Natural killer cell (primary cell): ENCODE measurements at regions not wholly inside any gene's neighbourhood (a gene's known extent, or its start where the extent isn't known, plus 50 kb on each side); places are given as distances from the start of the nearest gene placed in this dataset.

ENCODE experiments used
- ATAC-seq, 3 donors: fragments of 150-1000 bp in 2 of 3; fragments of 200-7000 bp in 1 of 3; cut with Tn5 transposase; 1 replicate in 1 of 3; 2 replicates in 2 of 3; pipeline ENCODE4 v1.10.0; 2021; ENCODE audit warnings: mild to moderate bottlenecking in 2 of 3, moderate library complexity in 2 of 3
- DNase-seq, 2 donors: peaks; one replicate each; pipeline versions ENCODE4 v3.0.0 to v3.0.0-alpha.2; 2013 to 2021; ENCODE audit warnings: mixed read lengths in 1 of 2
- H3K27ac ChIP-seq: one replicate; pipeline ENCODE4 v1.5.1; 2013; ENCODE audit warnings: mild to moderate bottlenecking, low read length
- H3K27me3 ChIP-seq: one replicate; pipeline ENCODE4 v1.6.1; 2013; ENCODE audit warnings: low read length; ENCODE audit not compliant: control insufficient read depth, insufficient read depth
- H3K36me3 ChIP-seq: one replicate; pipeline ENCODE4 v1.6.1; 2013; ENCODE audit warnings: low read length; ENCODE audit not compliant: control insufficient read depth, insufficient read depth
- H3K4me1 ChIP-seq: one replicate; pipeline ENCODE4 v1.6.1; 2013; ENCODE audit warnings: low read length; ENCODE audit not compliant: control insufficient read depth, insufficient read depth
- H3K4me3 ChIP-seq: one replicate; pipeline ENCODE4 v1.5.1; 2013; ENCODE audit warnings: low read length
- H3K9me3 ChIP-seq: one replicate; pipeline ENCODE4 v1.6.1; 2013; ENCODE audit warnings: low read length; ENCODE audit not compliant: control insufficient read depth, insufficient read depth
- H3K27ac Mint-ChIP-seq, 2 donors: one replicate each; pipeline ENCODE4 v1.8.0; 2022; ENCODE audit warnings: mild to moderate bottlenecking in 2 of 2, mixed read lengths in 2 of 2, moderate library complexity in 1 of 2
- H3K27me3 Mint-ChIP-seq, 2 donors: one replicate each; pipeline ENCODE4 v1.8.0; 2022; ENCODE audit warnings: low read depth in 2 of 2, mixed read lengths in 2 of 2
- H3K36me3 Mint-ChIP-seq: one replicate; pipeline ENCODE4 v1.8.0; 2022; ENCODE audit warnings: mixed read lengths
- H3K4me1 Mint-ChIP-seq, 2 donors: one replicate each; pipeline ENCODE4 v1.8.0; 2022; ENCODE audit warnings: mixed read lengths in 2 of 2
- H3K4me3 Mint-ChIP-seq: one replicate; pipeline ENCODE4 v1.8.0; 2022; ENCODE audit warnings: mild to moderate bottlenecking, moderate library complexity, mixed read lengths
- H3K9me3 Mint-ChIP-seq, 2 donors: one replicate each; pipeline ENCODE4 v1.8.0; 2022; ENCODE audit warnings: mixed read lengths in 2 of 2
- CTCF ChIP-seq: fragments of 200-600 bp; IDR thresholded peaks from one replicate; pipeline ENCODE4 v1.8.0; 2022; ENCODE audit warnings: antibody characterized with exemption
- WGBS: methylation state at CpG from one replicate; pipeline ENCODE4 v1.1.7; 2013; ENCODE audit warnings: missing lambda C conversion rate; ENCODE audit not compliant: insufficient coverage; 5-methylcytosine and 5-hydroxymethylcytosine counted together
- intact Hi-C: fragments of 100-400 bp; cut with micrococcal nuclease; formaldehyde crosslinking; loops from one replicate; pipeline ENCODE4 v1.14.2; 2022

GRCh38 chr4:182193311-182193710, 49.9 kb upstream of the TENM3 start:
- WGBS, result 85% methylated on average over 8 of the region's 8 CpGs
- intact Hi-C loops, result no loop called here
- H3K27me3 ChIP-seq, result no peaks in the 10 kb centered on the region
- no peaks in the 10 kb centered on the region for H3K36me3 ChIP-seq
- no peak for DNase-seq
- H3K4me3 ChIP-seq, result no peak overlapping the region
- ATAC-seq, result no peak
- H3K9me3 ChIP-seq, result no peaks in the 10 kb centered on the region
- Mint-ChIP-seq H3K27me3 (no peaks in the 10 kb centered on the region), H3K27ac (no peak overlapping the region), H3K9me3 (peaks cover 2 to 4% of the 10 kb centered on the region in 2 donors), H3K36me3 (no peaks in the 10 kb centered on the region), H3K4me3 (no peak overlapping the region), H3K4me1 (no peaks in the 10 kb centered on the region)
- TF ChIP-seq CTCF, result no peak
- no peak overlapping the region for H3K27ac ChIP-seq
- no peaks in the 10 kb centered on the region for H3K4me1 ChIP-seq
